GM21360 (cell line): ENCODE measurements at regions not wholly inside any gene's neighbourhood (a gene's known extent, or its start where the extent isn't known, plus 50 kb on each side); places are given as distances from the start of the nearest gene placed in this dataset.

Source experiments
- ATAC-seq: cut with Tn5 transposase; IDR thresholded peaks from one replicate; pipeline ENCODE4 v1.9.1; 2021; ENCODE audit warnings: mild to moderate bottlenecking, moderate library complexity; ENCODE audit not compliant: unreplicated experiment

DNA sequence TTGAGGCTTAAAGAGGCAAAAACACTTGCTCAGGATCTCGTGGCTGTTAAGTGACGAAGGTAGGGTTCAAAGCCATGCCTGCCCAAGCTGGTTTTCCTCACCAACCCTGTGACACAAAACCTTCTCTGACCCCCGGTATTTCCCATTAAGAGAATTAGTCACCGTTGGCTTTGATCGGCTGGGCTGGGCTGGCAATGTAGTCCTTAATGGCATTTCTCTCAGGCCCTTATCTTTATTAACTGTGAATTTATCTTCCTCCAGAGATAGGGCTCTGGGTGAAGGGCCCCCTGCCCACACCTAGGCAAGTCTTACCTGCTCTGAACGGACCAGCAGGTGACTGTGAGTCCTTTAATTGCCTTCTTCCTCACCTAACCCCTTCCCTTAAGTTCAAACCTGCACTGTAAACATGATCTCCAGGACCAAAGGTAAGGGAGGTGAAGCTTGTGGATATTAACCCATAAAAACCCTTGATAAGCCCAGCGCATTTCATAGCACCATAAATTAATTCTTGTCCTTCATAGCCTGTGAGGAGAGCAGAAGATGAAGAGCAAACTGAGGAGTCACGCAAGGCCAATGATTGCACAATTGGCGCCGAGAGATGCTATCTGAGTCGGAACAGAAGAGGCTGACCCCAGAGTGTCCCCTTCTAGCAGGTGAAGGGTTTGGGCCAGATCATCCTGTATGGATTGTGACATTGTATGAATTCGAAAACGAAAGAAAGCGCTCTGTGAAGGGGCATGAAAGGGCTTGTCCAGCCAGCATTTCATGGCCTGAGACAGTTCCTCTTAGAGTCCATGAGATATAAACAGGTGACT is 790.8 kb upstream of the TBX3 start:
- no peak for ATAC-seq

DNA sequence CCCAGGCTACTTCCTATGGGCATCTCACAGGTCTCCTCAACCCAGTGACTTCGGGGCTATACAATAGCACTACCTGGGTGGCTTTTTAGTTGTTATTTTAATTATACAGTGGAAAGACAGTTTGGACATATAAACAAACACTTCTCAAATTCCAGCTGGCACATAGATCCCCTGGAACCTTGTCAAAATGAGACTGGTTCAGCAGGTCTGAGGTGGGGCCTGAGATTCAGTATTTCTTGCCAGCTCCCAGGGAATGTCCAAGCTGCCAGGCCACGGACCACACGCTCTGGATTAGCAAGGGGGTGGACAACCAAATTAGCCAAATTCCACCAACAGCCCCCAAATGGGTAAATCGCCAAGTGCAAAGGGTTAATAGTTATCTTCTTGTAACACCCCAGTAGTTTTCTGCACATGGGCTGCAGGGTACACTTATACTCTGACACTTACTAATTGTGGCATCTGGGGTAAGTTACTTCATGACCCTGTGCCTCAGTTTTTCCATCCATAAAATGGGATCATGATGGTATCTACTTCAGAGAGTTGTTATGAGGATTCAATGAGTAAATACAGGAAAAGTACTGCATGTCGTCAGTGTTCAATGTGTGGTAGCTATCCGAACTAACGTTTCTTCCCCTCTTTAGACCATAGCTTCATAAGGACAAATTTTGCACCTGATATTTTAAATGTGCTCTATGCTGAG is 789.4 kb upstream of the TBX3 start:
- no peak for ATAC-seq

DNA sequence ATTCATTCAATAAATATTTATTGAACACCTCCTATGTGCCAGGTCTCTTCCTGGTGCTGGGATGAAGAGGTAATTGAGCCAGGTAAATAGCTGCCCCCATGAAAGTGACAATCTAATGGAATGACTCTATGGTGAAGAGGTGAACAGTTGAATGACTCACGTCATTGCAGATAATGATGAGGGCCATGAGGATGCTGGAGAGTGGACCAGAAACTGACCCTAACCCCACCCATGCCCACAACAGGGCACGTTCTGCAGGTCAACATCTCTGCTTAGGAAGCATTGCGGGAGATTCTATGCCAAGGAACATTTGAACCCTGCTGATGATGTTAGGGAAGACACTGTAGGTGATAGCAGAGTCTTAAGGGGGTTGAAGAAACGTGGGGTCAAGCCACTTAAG is 788.9 kb upstream of the TBX3 start:
- no peak for ATAC-seq

DNA sequence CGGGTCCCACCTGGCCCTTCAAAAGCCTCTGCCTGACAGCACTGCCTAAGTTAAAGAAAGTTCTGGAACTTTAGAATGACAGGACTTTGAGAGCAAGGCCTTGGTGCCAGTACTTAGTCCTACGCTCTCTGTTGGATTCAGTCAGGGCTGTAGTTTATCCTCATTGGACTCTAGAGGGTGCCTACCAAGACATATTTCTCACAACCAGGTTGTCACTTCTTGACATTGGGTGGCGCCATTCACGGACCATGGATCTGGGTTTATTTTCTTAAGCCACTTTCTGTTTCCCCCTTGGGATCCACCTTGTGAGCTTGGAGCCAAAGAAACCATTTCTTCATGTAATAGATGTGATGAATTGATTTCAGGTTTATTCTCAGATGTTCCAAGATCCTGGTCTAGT is 787.0 kb upstream of the TBX3 start:
- no peak for ATAC-seq

DNA sequence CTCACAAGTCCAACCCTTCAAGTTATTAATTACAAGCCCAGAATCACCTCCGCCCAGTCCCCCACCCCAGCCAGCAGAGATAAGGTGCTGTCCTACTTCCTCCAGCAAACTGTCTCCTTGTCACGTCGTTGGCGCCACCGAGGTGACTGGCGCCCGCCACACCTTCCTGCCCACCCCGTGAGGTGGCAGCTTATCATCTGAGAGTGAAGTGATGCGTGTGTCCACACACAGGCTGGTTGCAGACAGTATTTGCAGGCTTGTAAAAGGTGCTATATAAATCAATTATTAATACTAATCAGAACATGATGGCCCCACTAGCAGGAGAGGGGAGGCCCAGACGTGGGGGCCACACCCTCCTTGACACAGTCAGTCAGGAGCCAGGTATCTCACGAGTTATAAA is 786.6 kb upstream of the TBX3 start:
- ATAC-seq: no peak

DNA sequence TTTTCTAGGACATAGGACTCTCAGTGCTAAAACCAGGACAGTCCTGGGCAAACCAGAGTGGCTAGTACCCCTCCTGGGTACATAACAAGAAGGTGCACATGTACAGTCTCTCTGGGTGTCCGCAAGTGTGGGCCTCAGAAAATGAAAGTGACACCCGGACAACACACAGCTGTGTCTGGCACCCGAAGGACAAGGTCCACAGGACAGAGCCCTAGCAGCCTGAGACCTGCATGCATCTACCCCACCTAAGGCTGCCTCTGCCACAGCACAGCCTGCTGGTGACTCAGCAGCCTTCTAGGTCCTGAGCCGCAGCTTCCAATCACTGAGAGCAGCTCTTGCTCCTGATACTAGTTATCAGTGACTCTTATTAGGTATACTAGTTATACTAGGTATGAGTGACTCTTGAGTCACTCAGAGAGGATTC is 784.1 kb upstream of the TBX3 start:
- no peak for ATAC-seq

DNA sequence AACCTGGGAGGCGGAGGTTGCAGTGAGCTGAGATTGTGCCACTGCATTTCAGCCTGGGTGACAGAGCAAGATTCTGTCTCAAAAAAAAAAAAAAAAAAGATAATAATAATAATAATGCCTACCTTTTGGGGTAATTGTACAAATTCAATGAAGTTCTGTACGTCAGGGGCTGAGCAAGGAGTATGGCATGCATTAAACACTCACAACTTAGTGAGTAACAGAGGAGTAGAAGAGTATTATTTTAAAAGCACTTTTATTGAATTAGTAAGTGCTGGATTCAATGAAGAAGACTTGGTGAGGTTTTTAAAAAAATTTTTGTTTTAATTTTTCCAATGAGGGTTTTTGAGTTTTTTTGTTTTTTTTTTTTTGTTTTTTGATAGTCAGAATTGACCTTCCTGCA is 783.6 kb upstream of the TBX3 start:
- ATAC-seq: no peak

DNA sequence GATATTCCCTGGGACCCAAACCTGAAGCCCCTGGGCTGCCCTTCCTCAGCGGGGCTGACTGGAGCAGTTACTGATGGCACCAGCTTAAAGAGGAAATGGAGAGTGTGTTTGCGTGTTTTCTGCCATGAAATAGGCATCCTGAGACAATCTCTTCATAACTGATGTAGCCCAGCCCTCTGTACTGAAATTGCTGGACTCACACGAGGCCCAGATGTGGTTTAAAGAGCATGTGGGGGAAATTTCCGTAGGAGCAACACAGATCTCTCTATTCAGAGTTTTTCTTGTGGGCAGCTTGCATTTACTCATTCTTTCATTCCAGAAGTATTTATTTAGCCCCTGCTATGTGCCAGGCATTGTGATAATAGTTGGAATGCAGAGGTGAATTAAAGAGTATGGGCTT is 782.1 kb upstream of the TBX3 start:
- no peak for ATAC-seq

DNA sequence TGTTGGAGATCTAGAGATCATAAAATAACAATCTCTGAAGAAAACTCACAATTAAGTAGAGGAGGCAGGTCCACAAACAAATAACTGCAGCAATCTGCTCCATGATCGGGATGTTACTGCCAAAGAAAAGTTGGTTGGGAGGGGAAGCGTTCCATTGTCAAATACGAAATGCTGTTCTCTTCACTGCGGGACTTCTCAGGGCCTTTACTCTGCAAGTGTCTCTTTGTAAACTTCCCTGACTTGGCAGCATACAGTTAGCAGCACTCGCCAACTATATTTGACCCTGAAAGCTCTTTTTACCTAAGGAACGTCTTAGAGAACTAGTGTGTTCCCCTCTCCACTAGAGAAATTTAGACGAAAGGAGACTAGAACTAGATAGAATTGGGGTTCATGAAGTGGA is 780.7 kb upstream of the TBX3 start:
- no peak for ATAC-seq

DNA sequence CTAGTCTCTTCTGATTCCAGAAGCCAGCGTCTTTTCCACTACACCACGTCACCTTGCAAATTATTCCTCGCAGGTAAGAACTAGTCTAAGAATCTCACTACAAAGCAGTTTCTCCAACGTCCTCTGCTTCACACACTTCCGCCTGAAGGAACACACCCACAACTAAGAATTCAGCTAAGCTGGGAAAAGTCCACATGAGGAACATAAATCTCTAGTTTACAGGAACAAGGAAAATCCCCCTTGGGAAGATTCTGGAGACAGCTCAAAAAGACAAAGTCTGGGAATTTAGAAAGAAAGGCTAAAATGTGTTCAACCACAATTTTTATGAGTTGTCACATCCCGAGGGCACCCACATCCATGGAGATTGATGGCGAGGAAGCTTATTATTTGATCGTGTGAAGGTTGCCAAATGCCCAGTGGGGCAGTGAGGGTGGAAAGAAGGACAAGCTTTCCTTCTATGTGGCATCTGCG is 780.2 kb upstream of the TBX3 start:
- no peak for ATAC-seq

DNA sequence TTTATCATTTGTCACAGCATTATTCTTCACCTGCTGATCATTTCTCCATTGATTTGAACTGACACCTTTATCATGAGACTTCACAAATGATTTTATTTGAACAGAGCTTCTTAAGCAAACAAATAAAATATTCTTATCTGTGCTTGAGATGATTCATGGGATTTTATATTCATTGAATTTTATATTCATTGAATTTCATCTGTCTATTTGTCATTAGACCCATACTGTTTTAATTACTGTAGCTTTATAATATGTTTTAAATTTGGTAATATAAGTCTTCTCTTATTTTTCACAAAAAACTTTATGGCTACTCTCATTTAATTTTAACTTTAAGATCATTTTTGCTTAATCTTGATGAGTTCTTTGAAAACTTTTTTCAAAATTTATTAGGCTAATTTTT is 777.4 kb upstream of the TBX3 start:
- ATAC-seq: no peak

DNA sequence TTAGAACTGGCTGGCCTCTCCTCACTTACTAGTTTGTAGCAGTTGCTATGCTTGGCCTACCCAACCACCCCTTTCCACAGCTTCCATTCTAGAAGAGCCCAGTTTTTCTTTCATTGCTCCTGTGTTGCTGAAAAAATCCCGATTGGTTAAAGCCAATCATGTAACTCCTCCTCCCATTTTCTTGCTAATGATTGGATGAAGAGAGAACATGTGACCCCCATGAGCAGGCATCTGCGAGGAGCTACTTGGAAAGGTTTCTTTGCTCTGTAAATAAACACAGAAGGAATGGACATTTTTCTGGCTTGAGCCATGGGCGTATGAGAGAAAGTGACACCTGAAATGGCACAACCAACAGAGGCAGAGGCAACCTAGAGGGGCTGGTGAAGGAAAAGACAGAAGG is 773.8 kb upstream of the TBX3 start:
- no peak for ATAC-seq

DNA sequence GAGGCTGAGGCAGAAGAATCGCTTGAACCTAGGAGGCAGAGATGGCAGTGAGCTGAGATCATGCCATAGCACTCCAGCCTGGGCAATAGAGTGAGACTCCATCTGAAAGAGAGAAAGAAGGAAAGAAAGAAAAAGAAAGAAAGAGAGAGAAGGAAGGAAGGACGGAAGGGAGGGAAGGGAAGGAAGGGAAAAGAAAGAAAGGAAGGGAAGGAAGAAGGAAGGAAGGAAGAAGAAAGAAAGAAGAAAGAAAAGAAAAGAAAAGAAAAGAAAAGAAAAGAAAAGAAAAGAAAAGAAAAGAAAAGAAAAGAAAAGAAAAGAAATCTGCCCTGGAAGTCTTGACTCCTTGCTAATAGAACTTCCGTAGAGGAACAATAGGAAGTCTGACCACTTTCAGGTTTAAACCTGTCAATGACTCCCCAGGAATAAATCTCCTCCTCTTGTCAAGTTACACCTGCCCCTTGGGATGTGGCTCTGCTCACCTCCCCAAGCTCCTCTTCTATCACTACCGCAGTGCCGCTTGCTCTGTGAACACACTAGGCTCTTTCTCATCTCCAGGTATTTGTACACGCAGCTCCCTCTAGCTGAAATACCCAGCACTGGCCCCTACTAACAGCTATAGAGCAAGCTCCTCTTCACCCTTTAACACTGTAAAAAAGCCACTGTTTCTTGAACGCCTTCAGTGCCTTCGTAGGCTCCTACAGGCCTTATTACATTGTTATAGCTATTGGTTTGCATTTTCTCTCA is 773.1 kb upstream of the TBX3 start:
- no peak for ATAC-seq

DNA sequence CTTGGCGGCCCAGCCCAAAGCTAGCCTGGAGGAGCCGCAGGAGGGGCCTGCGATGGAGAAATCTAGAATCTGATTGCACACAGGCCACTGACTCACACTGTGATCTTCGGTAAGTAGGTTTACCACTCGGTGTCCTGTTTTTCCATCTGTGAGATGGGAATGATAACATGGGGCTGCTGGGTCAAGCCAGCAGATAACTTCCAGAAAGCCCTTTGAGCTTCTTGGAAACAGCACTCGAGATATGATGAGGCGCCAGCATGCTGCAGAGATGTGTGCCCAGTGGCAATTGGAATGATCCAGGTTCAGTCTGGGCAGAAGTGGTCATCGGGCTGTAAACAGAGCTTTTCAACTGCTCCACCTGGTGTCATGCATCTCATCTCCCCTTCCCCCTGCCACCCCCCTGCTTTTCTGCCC is 771.3 kb upstream of the TBX3 start:
- no peak for ATAC-seq

DNA sequence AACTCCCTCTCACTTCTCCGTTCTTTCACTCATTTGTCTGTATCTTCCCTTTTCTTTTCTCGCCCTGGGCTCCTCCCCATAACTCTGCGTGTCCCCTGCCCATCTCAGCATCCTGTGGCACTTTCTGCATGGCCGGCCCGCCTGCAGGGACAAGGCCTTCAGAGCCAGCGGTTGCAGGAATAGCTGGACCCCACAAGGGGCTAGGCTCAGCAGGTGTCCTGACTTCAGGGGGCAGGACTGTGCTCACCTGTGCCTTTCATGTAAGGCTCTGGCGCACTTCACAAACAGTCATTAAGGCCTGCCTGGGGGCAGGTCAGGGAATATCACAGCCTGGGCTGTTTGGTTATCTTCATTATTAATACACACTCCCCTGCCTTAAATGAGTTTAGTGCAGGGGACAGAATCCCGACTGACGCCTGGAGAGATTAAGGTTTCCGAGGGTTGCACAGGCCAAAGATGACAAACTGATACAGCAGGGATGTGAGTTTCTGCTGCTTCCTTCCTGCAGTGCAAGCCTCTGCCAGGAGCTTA is 768.8 kb upstream of the TBX3 start:
- ATAC-seq: no peak

DNA sequence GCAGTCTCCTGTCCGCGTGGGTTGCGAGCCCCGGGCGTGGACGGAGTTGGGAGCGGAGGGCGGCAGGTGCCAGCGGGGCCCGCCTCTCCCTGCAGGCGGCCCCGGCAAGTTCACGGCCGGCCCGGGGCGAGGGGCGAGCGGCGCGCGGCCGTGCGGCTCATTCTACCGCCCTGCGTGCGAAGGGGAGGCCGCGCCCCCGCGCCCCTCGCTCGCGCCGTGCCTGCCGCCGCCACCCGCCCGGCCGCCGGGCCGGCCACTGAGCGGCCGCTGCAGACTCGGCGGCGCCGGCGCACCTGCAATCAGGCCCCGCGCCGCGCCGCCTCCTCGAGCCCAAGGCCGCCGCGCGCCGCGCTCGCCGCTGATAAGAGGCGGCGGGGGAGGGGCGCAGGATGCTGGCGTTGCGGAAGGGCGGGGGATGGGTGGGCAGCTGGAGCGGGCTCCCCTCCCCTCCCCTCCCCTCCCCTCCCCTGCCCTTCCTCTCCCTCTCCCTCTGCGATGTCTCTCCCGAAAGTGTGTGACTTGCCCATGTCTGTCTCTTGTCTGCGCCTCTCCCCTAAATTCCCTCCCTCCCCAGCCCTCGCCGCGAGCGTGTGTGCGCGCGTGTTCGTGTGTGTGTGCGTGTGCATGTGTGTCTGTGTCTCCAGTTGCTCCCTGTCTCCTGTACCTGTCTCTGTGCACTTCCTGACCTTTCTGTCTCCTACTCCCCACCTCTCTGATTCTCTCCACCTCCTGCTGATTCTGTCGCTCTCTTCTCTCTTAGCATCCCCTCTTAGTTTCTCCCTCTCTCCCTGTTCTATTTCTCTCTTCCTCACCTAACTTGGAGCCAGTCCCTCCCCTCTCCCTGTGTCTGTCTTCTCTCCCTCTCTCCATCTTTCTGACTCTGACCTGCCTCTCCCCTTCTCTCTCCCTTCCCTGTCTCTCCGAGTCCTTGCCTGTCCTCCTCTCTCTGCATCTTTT is 768.1 kb upstream of the TBX3 start:
- peak; percentile 58 for ATAC-seq

DNA sequence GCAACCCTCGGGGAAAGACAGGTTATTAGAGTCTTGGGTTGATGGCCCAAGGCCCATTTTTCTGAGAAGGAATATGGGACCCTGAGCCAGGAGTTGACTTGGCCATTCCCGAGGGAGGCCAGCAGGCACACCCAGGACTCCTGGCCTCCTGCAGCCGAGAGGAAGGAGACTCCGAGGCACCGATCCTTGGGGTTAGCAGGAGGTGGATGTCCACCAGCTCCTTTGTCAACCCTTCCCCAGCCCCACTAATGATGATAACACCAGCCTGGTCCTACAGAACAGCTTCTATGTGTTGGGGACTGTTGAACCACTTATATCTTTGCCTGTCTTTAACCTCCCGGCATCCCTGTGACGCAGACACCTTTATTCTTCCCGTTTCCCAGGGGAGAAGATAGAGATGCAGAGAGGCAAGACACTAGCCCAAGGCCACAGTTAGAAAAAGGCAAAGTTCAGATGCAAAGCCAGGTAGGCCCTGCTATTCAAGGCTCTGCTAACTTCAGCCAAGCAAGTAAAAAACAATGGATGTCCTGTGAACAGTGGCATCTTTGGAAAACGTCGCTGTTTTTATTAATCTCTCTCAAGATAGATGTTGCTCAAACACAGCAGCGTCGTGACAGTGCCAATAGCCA is 767.3 kb upstream of the TBX3 start:
- ATAC-seq: no peak

DNA sequence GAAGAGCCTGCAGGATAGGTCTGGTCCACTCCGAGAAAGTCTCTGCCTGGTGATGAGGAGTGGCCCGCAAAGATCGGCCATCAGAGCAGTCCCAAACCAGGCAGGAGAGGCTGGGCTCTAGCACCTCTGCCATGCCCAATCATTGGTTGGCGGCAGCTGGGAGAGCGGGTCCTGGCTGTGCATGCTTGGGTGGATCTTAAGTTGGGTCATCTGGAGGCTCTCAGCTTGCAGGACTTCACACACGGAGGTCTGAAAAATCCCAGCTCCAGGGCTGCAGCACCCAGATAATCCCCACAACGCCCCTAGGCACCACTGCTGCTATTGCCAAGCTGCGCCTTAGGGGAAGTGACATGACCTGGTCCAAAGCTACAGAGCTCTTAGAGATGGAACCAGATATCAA is 766.7 kb upstream of the TBX3 start:
- ATAC-seq: no peak

DNA sequence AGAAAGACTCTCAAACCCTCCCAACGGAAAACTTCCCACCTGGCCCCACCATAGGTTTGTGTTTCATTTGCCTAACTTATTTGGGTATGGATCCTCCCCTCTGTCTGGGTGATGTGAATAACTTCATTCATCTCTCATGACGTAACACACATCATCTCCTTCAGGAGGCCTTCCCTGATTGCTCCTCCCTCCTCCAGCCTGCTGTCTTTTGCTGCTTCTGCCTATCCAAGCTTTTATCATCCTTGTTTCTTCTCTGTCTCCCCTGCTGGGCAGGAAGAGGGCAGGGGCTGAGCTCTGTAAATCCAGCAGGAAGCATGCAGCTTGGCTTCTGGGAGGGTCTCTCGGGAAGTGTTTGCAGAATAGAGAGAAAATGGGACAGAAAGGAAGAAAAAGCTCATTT is 766.0 kb upstream of the TBX3 start:
- ATAC-seq: no peak

DNA sequence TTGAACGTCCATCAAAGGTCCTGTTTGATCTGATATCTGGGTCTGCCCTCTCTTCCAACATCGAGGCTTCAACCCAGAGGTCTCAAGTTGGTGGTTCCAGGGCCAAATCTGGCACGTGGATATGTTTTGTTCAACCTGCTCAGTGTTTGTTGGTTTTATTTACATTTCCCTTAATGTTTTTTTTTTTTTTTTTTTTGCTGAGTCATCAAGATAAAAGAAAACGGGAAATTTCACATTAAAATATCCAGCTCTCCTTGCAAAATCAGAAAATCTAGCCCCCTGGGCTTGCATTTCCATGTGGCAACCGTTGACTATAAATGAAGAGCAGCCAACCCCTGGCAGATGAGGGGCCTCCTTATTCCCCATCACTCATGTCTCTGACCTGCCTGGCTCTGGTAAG is 765.6 kb upstream of the TBX3 start:
- ATAC-seq: no peak
